Smooth muscle cell (in vitro differentiated cells): ENCODE measurements at regions not wholly inside any gene's neighbourhood (a gene's known extent, or its start where the extent isn't known, plus 50 kb on each side); places are given as distances from the start of the nearest gene placed in this dataset.

ENCODE experiments used
- DNase-seq: peaks from one replicate; lab custom pipeline; 2025; ENCODE audit not compliant: unreplicated experiment; lab: John Stamatoyannopoulos, UW
- H2AFZ ChIP-seq: fragments of 200-600 bp; sonication (generic); 2 replicates; pipeline ENCODE4 v1.6.0; 2016; ENCODE audit warnings: antibody characterized with exemption, low read depth, mild to moderate bottlenecking
- H3F3A ChIP-seq: fragments of 200-600 bp; sonication (generic); 2 replicates; pipeline ENCODE4 v1.6.0; 2017; ENCODE audit warnings: antibody characterized with exemption, low read depth
- H3K27ac ChIP-seq: fragments of 200-600 bp; sonication (generic); 2 replicates; pipeline ENCODE4 v1.5.1; 2016; ENCODE audit warnings: low read depth, mild to moderate bottlenecking
- H3K27me3 ChIP-seq: fragments of 200-600 bp; sonication (generic); 2 replicates; pipeline ENCODE4 v1.6.1; 2016; ENCODE audit warnings: low read depth, mild to moderate bottlenecking
- H3K36me3 ChIP-seq: fragments of 200-600 bp; sonication (generic); 2 replicates; pipeline ENCODE4 v1.5.1; 2016; ENCODE audit warnings: low read depth
- H3K4me1 ChIP-seq: fragments of 200-600 bp; sonication (generic); 2 replicates; pipeline ENCODE4 v1.5.1; 2016; ENCODE audit warnings: low read depth
- H3K4me2 ChIP-seq: fragments of 200-600 bp; sonication (generic); 2 replicates; pipeline ENCODE4 v1.6.0; 2016; ENCODE audit warnings: mild to moderate bottlenecking
- H3K4me3 ChIP-seq: fragments of 200-600 bp; sonication (generic); 2 replicates; pipeline ENCODE4 v1.5.1; 2016; ENCODE audit warnings: mild to moderate bottlenecking
- H3K79me2 ChIP-seq: fragments of 200-600 bp; sonication (generic); 2 replicates; pipeline ENCODE4 v1.6.0; 2016; ENCODE audit warnings: low read depth, mild to moderate bottlenecking
- H3K9ac ChIP-seq: fragments of 200-600 bp; sonication (generic); 2 replicates; pipeline ENCODE4 v1.6.0; 2016; ENCODE audit warnings: low read depth
- H3K9me3 ChIP-seq: fragments of 200-600 bp; sonication (generic); replicated peaks from 2 replicates; pipeline ENCODE4 v1.5.1; 2016; ENCODE audit warnings: low read depth
- H4K20me1 ChIP-seq: fragments of 200-600 bp; sonication (generic); 2 replicates; pipeline ENCODE4 v1.6.0; 2016; ENCODE audit warnings: low read depth
- WGBS: methylation state at CpG from one replicate; pipeline ENCODE4 v1.1.7; 2016; ENCODE audit warnings: low lambda C conversion rate; 5-methylcytosine and 5-hydroxymethylcytosine counted together
- TF ChIP-seq, protein P1 (sequence below): fragments of 200-600 bp; sonication (generic); IDR thresholded peaks from 2 replicates; pipeline ENCODE4 v1.5.1; 2017; ENCODE audit warnings: borderline replicate concordance, mild to moderate bottlenecking, antibody characterized with exemption; ENCODE audit not compliant: insufficient read depth, poor library complexity, severe bottlenecking

DNA sequence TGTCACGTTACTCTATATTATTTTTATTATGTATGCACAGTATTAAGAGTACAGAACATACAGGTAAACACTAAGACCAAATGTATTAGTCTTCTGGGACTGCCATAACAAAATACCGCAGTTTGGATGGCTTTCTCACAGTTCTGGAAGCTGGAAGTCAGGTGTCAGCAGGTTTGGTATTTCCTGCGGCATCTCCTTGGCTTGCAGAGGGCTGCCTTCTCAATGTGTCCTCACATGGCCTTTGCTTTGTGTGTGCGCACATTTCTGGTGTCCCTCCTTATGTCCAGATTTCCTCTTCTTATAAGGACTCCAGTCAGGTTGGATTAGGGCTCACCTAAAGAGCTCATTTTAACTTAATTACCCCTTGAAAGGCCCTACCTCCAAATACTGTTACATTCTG lies 53.8 kb upstream of the CPOX start:
- peaks cover 3% of the 10 kb centered on the region for H3K27me3 ChIP-seq
- TF ChIP-seq, protein P1, sequence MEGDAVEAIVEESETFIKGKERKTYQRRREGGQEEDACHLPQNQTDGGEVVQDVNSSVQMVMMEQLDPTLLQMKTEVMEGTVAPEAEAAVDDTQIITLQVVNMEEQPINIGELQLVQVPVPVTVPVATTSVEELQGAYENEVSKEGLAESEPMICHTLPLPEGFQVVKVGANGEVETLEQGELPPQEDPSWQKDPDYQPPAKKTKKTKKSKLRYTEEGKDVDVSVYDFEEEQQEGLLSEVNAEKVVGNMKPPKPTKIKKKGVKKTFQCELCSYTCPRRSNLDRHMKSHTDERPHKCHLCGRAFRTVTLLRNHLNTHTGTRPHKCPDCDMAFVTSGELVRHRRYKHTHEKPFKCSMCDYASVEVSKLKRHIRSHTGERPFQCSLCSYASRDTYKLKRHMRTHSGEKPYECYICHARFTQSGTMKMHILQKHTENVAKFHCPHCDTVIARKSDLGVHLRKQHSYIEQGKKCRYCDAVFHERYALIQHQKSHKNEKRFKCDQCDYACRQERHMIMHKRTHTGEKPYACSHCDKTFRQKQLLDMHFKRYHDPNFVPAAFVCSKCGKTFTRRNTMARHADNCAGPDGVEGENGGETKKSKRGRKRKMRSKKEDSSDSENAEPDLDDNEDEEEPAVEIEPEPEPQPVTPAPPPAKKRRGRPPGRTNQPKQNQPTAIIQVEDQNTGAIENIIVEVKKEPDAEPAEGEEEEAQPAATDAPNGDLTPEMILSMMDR: no peak
- no peak overlapping the region for H3K27ac ChIP-seq
- no peak for DNase-seq
- no peaks in the 10 kb centered on the region for H3K36me3 ChIP-seq
- no peaks in the 10 kb centered on the region for H3K79me2 ChIP-seq
- 92% methylated on average over 4 of the region's 4 CpGs for WGBS
- H3K4me1 ChIP-seq: no peaks in the 10 kb centered on the region
- H2AFZ ChIP-seq: no peak overlapping the region
- no peak overlapping the region for H3K4me2 ChIP-seq
- H3K9ac ChIP-seq: no peak overlapping the region
- no peaks in the 10 kb centered on the region for H3K9me3 ChIP-seq
- no peaks in the 10 kb centered on the region for H4K20me1 ChIP-seq
- H3K4me3 ChIP-seq: no peak overlapping the region
- H3F3A ChIP-seq: no peaks in the 10 kb centered on the region

DNA sequence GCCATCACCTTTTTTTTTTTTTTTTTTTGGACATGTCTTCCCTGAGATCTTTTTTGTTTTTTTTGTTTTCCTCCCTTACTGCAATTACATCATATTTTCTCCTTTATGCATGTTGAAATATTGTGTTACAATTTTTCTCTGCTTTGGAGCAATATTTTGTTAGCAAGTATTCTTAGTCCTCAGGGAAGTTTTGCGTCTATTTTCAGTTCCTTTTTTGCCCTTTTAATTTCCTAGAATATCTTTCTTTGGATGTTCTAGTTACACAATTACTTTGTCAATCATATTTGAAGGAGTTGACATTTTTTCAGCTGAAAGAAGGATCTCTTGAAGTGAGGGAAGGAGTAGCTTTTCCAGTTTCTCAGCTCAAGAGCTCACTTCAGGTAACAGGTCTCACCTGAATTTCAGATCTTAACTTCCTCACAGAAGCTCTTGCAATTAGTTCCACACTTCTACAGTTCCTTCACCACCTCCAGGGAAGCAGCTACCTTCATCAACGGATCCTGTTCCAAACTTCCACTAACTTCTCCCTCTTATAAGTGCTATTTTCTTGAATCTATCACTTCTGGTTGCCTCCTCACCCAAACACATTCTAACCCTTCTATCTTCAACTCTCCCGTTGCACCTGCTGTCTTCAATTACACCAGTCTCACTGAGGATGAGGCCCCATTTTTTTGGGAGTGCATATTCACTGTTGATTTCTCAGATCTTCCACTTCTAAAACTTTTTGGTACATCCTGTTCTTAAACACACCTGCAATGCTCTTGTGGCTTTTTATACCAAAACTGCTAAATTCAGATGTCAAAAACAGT lies 57.8 kb upstream of the CPOX start:
- H3K9me3 ChIP-seq: no peaks in the 10 kb centered on the region
- H3K27ac ChIP-seq: no peak overlapping the region
- peaks cover 3% of the 10 kb centered on the region for H3K27me3 ChIP-seq
- no peaks in the 10 kb centered on the region for H3K36me3 ChIP-seq
- H2AFZ ChIP-seq: no peak overlapping the region
- no peak overlapping the region for H3K9ac ChIP-seq
- no peaks in the 10 kb centered on the region for H4K20me1 ChIP-seq
- TF ChIP-seq, protein P1: no peak
- WGBS: 93% methylated on average over 3 of the region's 3 CpGs
- no peaks in the 10 kb centered on the region for H3K79me2 ChIP-seq
- no peak overlapping the region for H3K4me2 ChIP-seq
- H3K4me3 ChIP-seq: no peak overlapping the region
- no peak for DNase-seq
- no peaks in the 10 kb centered on the region for H3F3A ChIP-seq
- no peaks in the 10 kb centered on the region for H3K4me1 ChIP-seq

DNA sequence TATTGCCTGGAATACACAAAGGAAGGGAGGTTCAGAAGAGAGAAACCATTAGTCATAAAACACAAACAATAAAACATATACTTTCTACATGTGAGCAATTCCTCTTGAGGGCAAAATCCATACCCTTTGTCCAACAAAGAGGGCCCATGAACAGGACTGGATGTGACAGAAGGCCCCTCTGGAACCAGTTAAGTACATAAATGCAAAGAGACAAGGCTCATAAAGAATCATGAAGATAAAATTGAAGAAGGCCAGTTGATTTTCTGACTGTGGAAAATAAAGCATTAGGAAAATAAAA lies 58.3 kb upstream of the CPOX start:
- H3K36me3 ChIP-seq: no peaks in the 10 kb centered on the region
- H3K79me2 ChIP-seq: no peaks in the 10 kb centered on the region
- TF ChIP-seq, protein P1: no peak

DNA sequence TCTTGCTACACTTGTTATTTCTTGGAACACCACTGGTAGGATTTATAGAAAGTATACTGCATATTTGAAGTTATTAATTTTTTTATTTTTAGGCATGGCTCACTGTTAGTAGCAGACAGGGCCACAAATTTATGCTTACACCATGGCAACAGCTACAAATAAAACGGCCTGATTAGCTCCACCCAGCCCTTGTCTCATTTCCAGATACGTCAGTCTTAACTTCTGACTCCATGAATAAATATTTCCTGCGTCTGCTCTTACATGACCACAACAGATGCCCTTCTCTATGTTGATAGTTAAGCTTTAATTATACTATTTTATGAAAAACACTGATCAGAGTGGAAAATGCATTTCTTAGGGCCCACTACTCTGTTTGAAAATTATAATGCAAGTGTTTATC lies 62.3 kb upstream of the CPOX start:
- H4K20me1 ChIP-seq: no peaks in the 10 kb centered on the region
- peak overlapping the region; percentile 12 for H3K4me2 ChIP-seq
- H3K27me3 ChIP-seq: peaks cover 23% of the 10 kb centered on the region
- H3K9me3 ChIP-seq: no peaks in the 10 kb centered on the region
- H3K36me3 ChIP-seq: no peaks in the 10 kb centered on the region
- no peaks in the 10 kb centered on the region for H3K4me1 ChIP-seq
- no peaks in the 10 kb centered on the region for H3F3A ChIP-seq
- DNase-seq: no peak
- no peak overlapping the region for H3K9ac ChIP-seq
- peak overlapping the region; percentile 37 for H2AFZ ChIP-seq
- 59% methylated on average over 3 of the region's 3 CpGs for whole genome bisulfite sequencing
- H3K4me3 ChIP-seq: no peak overlapping the region
- H3K79me2 ChIP-seq: no peaks in the 10 kb centered on the region
- TF ChIP-seq, protein P1: no peak
- H3K27ac ChIP-seq: no peak overlapping the region

More for the DNA sequence above, 58.3 kb upstream of the CPOX start:
- Histone ChIP-seq H3K4me2 (no peak overlapping the region), H3K27me3 (peaks cover 5% of the 10 kb centered on the region), H3K9ac (no peak overlapping the region), H2AFZ (no peak overlapping the region), H3K4me1 (no peaks in the 10 kb centered on the region), H3K4me3 (no peak overlapping the region), H3K9me3 (no peaks in the 10 kb centered on the region), H3F3A (no peaks in the 10 kb centered on the region), H3K27ac (no peak overlapping the region), H4K20me1 (no peaks in the 10 kb centered on the region)
- DNase-seq: no peak
